SK-N-SH treated with all-trans-retinoic acid at 6 μM for 48 hours (cell line): ENCODE measurements at regions not wholly inside any gene's neighbourhood (a gene's known extent, or its start where the extent isn't known, plus 50 kb on each side); places are given as distances from the start of the nearest gene placed in this dataset.

Experiments used
- ATAC-seq: fragments of 200-7000 bp; cut with Tn5 transposase; 3 replicates; pipeline ENCODE4 v1.9.1; 2020; ENCODE audit warnings: mild to moderate bottlenecking, moderate library complexity
- ARNTL ChIP-seq: fragments of 450-650 bp; formaldehyde crosslinking; IDR thresholded peaks from 2 replicates; pipeline ENCODE4 v1.5.0; 2020; ENCODE audit warnings: low read depth, mild to moderate bottlenecking, moderate library complexity, borderline replicate concordance
- BACH2 ChIP-seq: fragments of 250-450 bp; sonication (Bioruptor Pico); IDR thresholded peaks from 2 replicates; pipeline ENCODE4 v1.9.0; 2021; ENCODE audit warnings: mild to moderate bottlenecking, borderline replicate concordance
- CSDC2 ChIP-seq: fragments of 250-450 bp; sonication (Bioruptor Pico); IDR thresholded peaks from 2 replicates; pipeline ENCODE4 v1.5.0; 2020; ENCODE audit warnings: mild to moderate bottlenecking, moderate library complexity
- CSRNP3 ChIP-seq: fragments of 250-450 bp; sonication (Bioruptor Pico); IDR thresholded peaks from 2 replicates; pipeline ENCODE4 v1.5.1; 2021; ENCODE audit warnings: mild to moderate bottlenecking, moderate library complexity
- ESRRG ChIP-seq: fragments of 250-450 bp; sonication (Bioruptor Pico); IDR thresholded peaks from 2 replicates; pipeline ENCODE4 v1.6.1; 2021; ENCODE audit warnings: mild to moderate bottlenecking
- GLIS3 ChIP-seq: fragments of 250-450 bp; sonication (Bioruptor Pico); IDR thresholded peaks from 2 replicates; pipeline ENCODE4 v1.5.0; 2020; ENCODE audit warnings: mild to moderate bottlenecking, moderate library complexity
- OSR1 ChIP-seq: fragments of 250-450 bp; sonication (Bioruptor Pico); IDR thresholded peaks from 2 replicates; pipeline ENCODE4 v1.8.0; 2022; ENCODE audit warnings: moderate library complexity, mild to moderate bottlenecking, inconsistent platforms
- POU6F1 ChIP-seq: fragments of 250-450 bp; sonication (Bioruptor Pico); IDR thresholded peaks from 2 replicates; pipeline ENCODE4 v1.8.0; 2021; ENCODE audit warnings: low read depth, mild to moderate bottlenecking, moderate library complexity, borderline replicate concordance
- PPARA ChIP-seq: fragments of 250-450 bp; sonication (Bioruptor Pico); IDR thresholded peaks from 2 replicates; pipeline ENCODE4 v1.5.0; 2020; ENCODE audit warnings: mild to moderate bottlenecking, borderline replicate concordance
- RARB ChIP-seq: fragments of 250-450 bp; sonication (Bioruptor Pico); IDR thresholded peaks from 2 replicates; pipeline ENCODE4 v1.8.0; 2021; ENCODE audit warnings: mild to moderate bottlenecking, moderate library complexity
- SNAI2 ChIP-seq: fragments of 250-450 bp; sonication (Bioruptor Pico); IDR thresholded peaks from 2 replicates; pipeline ENCODE4 v1.5.0; 2020; ENCODE audit warnings: mild to moderate bottlenecking, moderate library complexity
- TCF4 ChIP-seq: fragments of 250-450 bp; sonication (Bioruptor Pico); IDR thresholded peaks from 2 replicates; pipeline ENCODE4 v1.8.0; 2021; ENCODE audit warnings: mild to moderate bottlenecking, moderate library complexity, borderline replicate concordance
- TOX ChIP-seq: fragments of 250-450 bp; sonication (Bioruptor Pico); IDR thresholded peaks from 2 replicates; pipeline ENCODE4 v1.8.0; 2021; ENCODE audit warnings: mild to moderate bottlenecking, moderate library complexity, borderline replicate concordance
- ZC3H10 ChIP-seq: fragments of 250-450 bp; sonication (Bioruptor Pico); IDR thresholded peaks from 2 replicates; pipeline ENCODE4 v1.5.1; 2021; ENCODE audit warnings: mild to moderate bottlenecking, moderate library complexity
- ZFP3 ChIP-seq: fragments of 250-450 bp; sonication (Bioruptor Pico); IDR thresholded peaks from 2 replicates; pipeline ENCODE4 v1.5.0; 2020; ENCODE audit warnings: mild to moderate bottlenecking, moderate library complexity
- ZFP30 ChIP-seq: fragments of 450-650 bp; formaldehyde crosslinking; IDR thresholded peaks from 2 replicates; pipeline ENCODE4 v1.5.0; 2022; ENCODE audit warnings: mild to moderate bottlenecking, moderate library complexity
- ZNF565 ChIP-seq: fragments of 450-650 bp; formaldehyde crosslinking; conservative IDR thresholded peaks from 2 replicates; pipeline ENCODE4 v1.5.0; 2020; ENCODE audit warnings: low read depth, mild to moderate bottlenecking, moderate library complexity
- ZNF70 ChIP-seq: fragments of 450-650 bp; formaldehyde crosslinking; IDR thresholded peaks from 2 replicates; pipeline ENCODE4 v1.5.0; 2020; ENCODE audit warnings: mild to moderate bottlenecking, moderate library complexity
- ZNF8 ChIP-seq: fragments of 450-650 bp; formaldehyde crosslinking; IDR thresholded peaks from 2 replicates; pipeline ENCODE4 v1.5.0; 2020; ENCODE audit warnings: mild to moderate bottlenecking, moderate library complexity
- TF ChIP-seq, protein P1 (sequence below): fragments of 250-450 bp; sonication (Bioruptor Pico); IDR thresholded peaks from 2 replicates; pipeline ENCODE4 v1.8.0; 2020; ENCODE audit warnings: mild to moderate bottlenecking, moderate library complexity, borderline replicate concordance
- TF ChIP-seq, protein P2 (sequence below): fragments of 250-450 bp; sonication (Bioruptor Pico); IDR thresholded peaks from 2 replicates; pipeline ENCODE4 v1.5.1; 2020; ENCODE audit warnings: low read depth, mild to moderate bottlenecking, moderate library complexity

- TF ChIP-seq CSRNP3 (CRISPR knock-in tag) (no peak), ARNTL (CRISPR knock-in tag) (no peak), ZNF565 (CRISPR knock-in tag) (no peak), ZFP3 (CRISPR knock-in tag) (no peak)
Observed at GRCh38 chr9:85359161-85359560, 382.6 kb downstream of the AGTPBP1 start (continued).

GRCh38 chr9:85349046-85349445 is 392.7 kb downstream of the AGTPBP1 start:
- TF ChIP-seq PPARA (CRISPR knock-in tag) = no peak
- TF ChIP-seq ARNTL (CRISPR knock-in tag) = no peak
- no peak for TF ChIP-seq ZNF70
- TF ChIP-seq CSRNP3 (CRISPR knock-in tag) = no peak
- TF ChIP-seq CSDC2 = no peak
- no peak for TF ChIP-seq POU6F1 (CRISPR knock-in tag)
- no peak for TF ChIP-seq SNAI2 (CRISPR knock-in tag)
- TF ChIP-seq TCF4 (CRISPR knock-in tag) = no peak
- no peak for TF ChIP-seq TOX (CRISPR knock-in tag)
- TF ChIP-seq OSR1 (CRISPR knock-in tag) = no peak
- TF ChIP-seq ZFP30 (CRISPR knock-in tag) = no peak
- TF ChIP-seq, protein P1, sequence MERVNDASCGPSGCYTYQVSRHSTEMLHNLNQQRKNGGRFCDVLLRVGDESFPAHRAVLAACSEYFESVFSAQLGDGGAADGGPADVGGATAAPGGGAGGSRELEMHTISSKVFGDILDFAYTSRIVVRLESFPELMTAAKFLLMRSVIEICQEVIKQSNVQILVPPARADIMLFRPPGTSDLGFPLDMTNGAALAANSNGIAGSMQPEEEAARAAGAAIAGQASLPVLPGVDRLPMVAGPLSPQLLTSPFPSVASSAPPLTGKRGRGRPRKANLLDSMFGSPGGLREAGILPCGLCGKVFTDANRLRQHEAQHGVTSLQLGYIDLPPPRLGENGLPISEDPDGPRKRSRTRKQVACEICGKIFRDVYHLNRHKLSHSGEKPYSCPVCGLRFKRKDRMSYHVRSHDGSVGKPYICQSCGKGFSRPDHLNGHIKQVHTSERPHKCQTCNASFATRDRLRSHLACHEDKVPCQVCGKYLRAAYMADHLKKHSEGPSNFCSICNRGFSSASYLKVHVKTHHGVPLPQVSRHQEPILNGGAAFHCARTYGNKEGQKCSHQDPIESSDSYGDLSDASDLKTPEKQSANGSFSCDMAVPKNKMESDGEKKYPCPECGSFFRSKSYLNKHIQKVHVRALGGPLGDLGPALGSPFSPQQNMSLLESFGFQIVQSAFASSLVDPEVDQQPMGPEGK = no peak
- TF ChIP-seq ESRRG (CRISPR knock-in tag) = no peak
- ATAC-seq = no peak

- ATAC-seq = no peak
- TF ChIP-seq ESRRG (CRISPR knock-in tag) (no peak), ZNF565 (CRISPR knock-in tag) (no peak), ZC3H10 (CRISPR knock-in tag) (no peak), ZFP3 (CRISPR knock-in tag) (no peak), ZFP30 (CRISPR knock-in tag) (no peak), TOX (CRISPR knock-in tag) (no peak), SNAI2 (CRISPR knock-in tag) (no peak), ZNF8 (CRISPR knock-in tag) (no peak), BACH2 (CRISPR knock-in tag) (no peak), RARB (no peak), OSR1 (CRISPR knock-in tag) (no peak), POU6F1 (CRISPR knock-in tag) (no peak), CSRNP3 (CRISPR knock-in tag) (no peak), ARNTL (CRISPR knock-in tag) (no peak), PPARA (CRISPR knock-in tag) (no peak), ZNF70 (no peak), TCF4 (CRISPR knock-in tag) (no peak), GLIS3 (no peak)
- TF ChIP-seq, protein P2, sequence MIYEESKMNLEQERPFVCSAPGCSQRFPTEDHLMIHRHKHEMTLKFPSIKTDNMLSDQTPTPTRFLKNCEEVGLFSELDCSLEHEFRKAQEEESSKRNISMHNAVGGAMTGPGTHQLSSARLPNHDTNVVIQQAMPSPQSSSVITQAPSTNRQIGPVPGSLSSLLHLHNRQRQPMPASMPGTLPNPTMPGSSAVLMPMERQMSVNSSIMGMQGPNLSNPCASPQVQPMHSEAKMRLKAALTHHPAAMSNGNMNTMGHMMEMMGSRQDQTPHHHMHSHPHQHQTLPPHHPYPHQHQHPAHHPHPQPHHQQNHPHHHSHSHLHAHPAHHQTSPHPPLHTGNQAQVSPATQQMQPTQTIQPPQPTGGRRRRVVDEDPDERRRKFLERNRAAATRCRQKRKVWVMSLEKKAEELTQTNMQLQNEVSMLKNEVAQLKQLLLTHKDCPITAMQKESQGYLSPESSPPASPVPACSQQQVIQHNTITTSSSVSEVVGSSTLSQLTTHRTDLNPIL (CRISPR knock-in tag) = no peak
- TF ChIP-seq, protein P1 = no peak
Observed at GRCh38 chr9:85347541-85347940, 394.2 kb downstream of the AGTPBP1 start.
